WI38 (cell line): ENCODE measurements at regions not wholly inside any gene's neighbourhood (a gene's known extent, or its start where the extent isn't known, plus 50 kb on each side); places are given as distances from the start of the nearest gene placed in this dataset.

Experiments
- H3K4me3 ChIP-seq: 2 replicates; pipeline ENCODE4 v1.5.1; 2011; ENCODE audit warnings: low read depth, mild to moderate bottlenecking, control low read depth, low read length
- CTCF ChIP-seq: IDR thresholded peaks from 2 replicates; pipeline ENCODE4 v1.5.1; 2012; ENCODE audit warnings: low read depth, mild to moderate bottlenecking, control low read depth, low read length

GRCh38 chr3:162193148-162194095 is 696.8 kb downstream of the OTOL1 start:
- TF ChIP-seq CTCF = no peak
- no peak overlapping the region for H3K4me3 ChIP-seq

GRCh38 chr3:162195147-162195546 is 698.5 kb downstream of the OTOL1 start:
- no peak for TF ChIP-seq CTCF
- no peak overlapping the region for H3K4me3 ChIP-seq

GRCh38 chr3:162196964-162197363 is 700.4 kb downstream of the OTOL1 start:
- TF ChIP-seq CTCF = no peak
- no peak overlapping the region for H3K4me3 ChIP-seq

- no peak for TF ChIP-seq CTCF
- no peak overlapping the region for H3K4me3 ChIP-seq
Measured at GRCh38 chr3:162200836-162201235, 704.2 kb downstream of the OTOL1 start.

- no peak for TF ChIP-seq CTCF
- H3K4me3 ChIP-seq = no peak overlapping the region
Measured at GRCh38 chr3:162206648-162207047, 710.0 kb downstream of the OTOL1 start.

- H3K4me3 ChIP-seq = no peak overlapping the region
- no peak for TF ChIP-seq CTCF
Measured at GRCh38 chr3:162211470-162211869, 714.9 kb downstream of the OTOL1 start.

- no peak overlapping the region for H3K4me3 ChIP-seq
- no peak for TF ChIP-seq CTCF
Measured at GRCh38 chr3:162213196-162213595, 716.6 kb downstream of the OTOL1 start.
